Adrenal gland (tissue), 9 donors: ENCODE measurements at regions not wholly inside any gene's neighbourhood (a gene's known extent, or its start where the extent isn't known, plus 50 kb on each side); places are given as distances from the start of the nearest gene placed in this dataset.

Experiments used
- DNase-seq, 7 donors: peaks; one replicate each; pipeline ENCODE4 v3.0.0-alpha.2; 2019 to 2020
- H3K27ac ChIP-seq, 5 donors: fragments of 200-600 bp; sonication (generic) in 4 of 5; 1 replicate in 3 of 5; 2 replicates in 2 of 5; pipeline versions ENCODE4 v1.5.1 to v1.8.0; 2016 to 2020; ENCODE audit warnings: mild to moderate bottlenecking in 1 of 5
- H3K27me3 ChIP-seq: fragments of 200-600 bp; 2 replicates; pipeline ENCODE4 v1.8.0; 2021
- H3K36me3 ChIP-seq, 2 donors: fragments of 200-600 bp; replicated peaks in 1 of 2; 1 replicate in 1 of 2; 2 replicates in 1 of 2; pipeline versions ENCODE4 v1.5.1 to v1.8.0; 2018 to 2022
- H3K4me1 ChIP-seq, 2 donors: fragments of 200-600 bp; replicated peaks in 1 of 2; 1 replicate in 1 of 2; 2 replicates in 1 of 2; pipeline versions ENCODE4 v1.5.1 to v1.8.0; 2018 to 2021
- H3K4me3 ChIP-seq, 4 donors: fragments of 200-600 bp; sonication (generic) in 3 of 4; one replicate each; pipeline ENCODE4 v1.5.1; 2016 to 2018
- H3K9me3 ChIP-seq, 3 donors: fragments of 200-600 bp; sonication (generic) in 1 of 3; replicated peaks in 1 of 3; 1 replicate in 2 of 3; 2 replicates in 1 of 3; pipeline versions ENCODE4 v1.5.1 to v1.8.0; 2016 to 2021
- POLR2A ChIP-seq, 2 donors: fragments of 450-650 bp; IDR thresholded peaks; one replicate each; pipeline ENCODE4 v1.6.1; 2017; ENCODE audit warnings: antibody characterized with exemption in 2 of 2, mild to moderate bottlenecking in 2 of 2, moderate library complexity in 1 of 2
- WGBS, 4 donors: extraction: QIAGEN DNeasy Blood & Tissue Kit in 2 of 4; methylation state at CpG; one replicate each; pipeline versions ENCODE4 v1.1.5 to v1.1.7; 2013 to 2017; 5-methylcytosine and 5-hydroxymethylcytosine counted together
- intact Hi-C, 2 donors: fragments of 100-400 bp; cut with DNase I; formaldehyde crosslinking; loops; one replicate each; pipeline versions ENCODE4 v1.14.1 to v1.15.0; 2022 to 2023
- TF ChIP-seq, protein P1 (sequence below), 6 experiments: fragments of 450-650 bp in 4 of 6; fragments of 200-600 bp in 2 of 6; sonication (generic) in 1 of 6; IDR thresholded peaks; 1 replicate in 5 of 6; 2 replicates in 1 of 6; pipeline versions ENCODE4 v1.5.1 to v1.8.0; 2016 to 2021; ENCODE audit warnings: antibody characterized with exemption in 6 of 6, mild to moderate bottlenecking in 2 of 6, moderate library complexity in 1 of 6
- donor health status: healthy with polysubstance abuse.
- donor health status: Bipolar disorder and iron deficiency.
- donor health status: DM: yes; HTN: yes; CAD: no.
- donor health status: DM: no; HTN: no; CAD: no.
- donor health status: DM: no; HTN: no; CAD: no.

DNA sequence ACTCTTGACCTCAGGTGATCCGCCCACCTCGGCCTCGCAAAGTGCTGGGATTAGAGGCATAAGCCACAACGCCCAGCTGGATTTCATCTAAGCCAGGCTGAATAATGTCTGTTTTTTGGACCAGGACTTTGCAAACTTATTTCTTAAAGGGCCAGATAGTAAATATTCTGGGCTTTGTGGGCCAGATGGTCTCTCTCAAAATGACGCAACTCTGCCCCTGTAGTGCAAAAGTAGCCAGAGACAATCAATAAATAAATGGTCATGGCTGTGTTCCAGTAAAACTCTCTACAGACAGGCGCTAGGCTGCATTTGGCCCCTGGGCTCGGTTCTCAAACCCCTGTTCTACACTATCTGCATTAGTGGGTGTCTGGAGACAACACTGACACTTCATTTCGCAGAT lies 121.9 kb upstream of the CDH13 start:
- H3K9me3 ChIP-seq = no peaks in the 10 kb centered on the region
- peaks cover 6% of the 10 kb centered on the region for H3K27me3 ChIP-seq
- H3K36me3 ChIP-seq = no peaks in the 10 kb centered on the region
- intact Hi-C loops = no loop called here
- no peak for DNase-seq
- H3K27ac ChIP-seq = no peak overlapping the region
- TF ChIP-seq, protein P1, sequence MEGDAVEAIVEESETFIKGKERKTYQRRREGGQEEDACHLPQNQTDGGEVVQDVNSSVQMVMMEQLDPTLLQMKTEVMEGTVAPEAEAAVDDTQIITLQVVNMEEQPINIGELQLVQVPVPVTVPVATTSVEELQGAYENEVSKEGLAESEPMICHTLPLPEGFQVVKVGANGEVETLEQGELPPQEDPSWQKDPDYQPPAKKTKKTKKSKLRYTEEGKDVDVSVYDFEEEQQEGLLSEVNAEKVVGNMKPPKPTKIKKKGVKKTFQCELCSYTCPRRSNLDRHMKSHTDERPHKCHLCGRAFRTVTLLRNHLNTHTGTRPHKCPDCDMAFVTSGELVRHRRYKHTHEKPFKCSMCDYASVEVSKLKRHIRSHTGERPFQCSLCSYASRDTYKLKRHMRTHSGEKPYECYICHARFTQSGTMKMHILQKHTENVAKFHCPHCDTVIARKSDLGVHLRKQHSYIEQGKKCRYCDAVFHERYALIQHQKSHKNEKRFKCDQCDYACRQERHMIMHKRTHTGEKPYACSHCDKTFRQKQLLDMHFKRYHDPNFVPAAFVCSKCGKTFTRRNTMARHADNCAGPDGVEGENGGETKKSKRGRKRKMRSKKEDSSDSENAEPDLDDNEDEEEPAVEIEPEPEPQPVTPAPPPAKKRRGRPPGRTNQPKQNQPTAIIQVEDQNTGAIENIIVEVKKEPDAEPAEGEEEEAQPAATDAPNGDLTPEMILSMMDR (IDR thresholded peaks at IDR 0.05) = no peak
- no peak for TF ChIP-seq POLR2A (IDR thresholded peaks at IDR 0.05)
- no peak overlapping the region for H3K4me3 ChIP-seq
- WGBS, 4 donors = 51 to 69% (median 66%) methylated on average over 8 of the region's 8 CpGs
- H3K4me1 ChIP-seq = no peaks in the 10 kb centered on the region

DNA sequence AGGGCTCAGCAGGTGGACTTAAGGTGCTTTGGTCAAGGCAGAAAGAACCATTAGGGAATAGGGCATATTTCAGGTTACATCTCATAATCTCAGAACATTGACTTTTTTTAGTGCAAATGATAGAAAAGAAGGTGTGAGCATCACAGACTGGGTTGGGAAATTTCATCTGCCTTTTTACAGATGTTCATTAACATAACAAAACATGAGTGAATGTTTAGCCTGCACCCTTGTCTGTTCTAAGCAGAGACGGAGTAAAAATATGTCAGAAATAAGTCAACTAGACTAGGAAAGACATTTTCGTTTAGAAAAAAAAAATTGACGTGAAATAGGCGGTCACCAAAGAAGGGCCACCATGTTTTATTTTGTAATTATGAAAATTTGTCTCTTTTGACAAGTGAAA lies 127.5 kb upstream of the CDH13 start:
- H3K27me3 ChIP-seq = peaks cover 6% of the 10 kb centered on the region
- no peaks in the 10 kb centered on the region for H3K9me3 ChIP-seq
- no peak for DNase-seq
- intact Hi-C loops = no loop called here
- H3K36me3 ChIP-seq = no peaks in the 10 kb centered on the region
- H3K4me1 ChIP-seq = no peaks in the 10 kb centered on the region
- H3K27ac ChIP-seq = no peak overlapping the region
- WGBS, 4 donors = 71 to 81% (median 77%) methylated on average over 4 of the region's 4 CpGs
- H3K4me3 ChIP-seq = no peak overlapping the region
- TF ChIP-seq, protein P1 (IDR thresholded peaks at IDR 0.05) = no peak
- no peak for TF ChIP-seq POLR2A (IDR thresholded peaks at IDR 0.05)

DNA sequence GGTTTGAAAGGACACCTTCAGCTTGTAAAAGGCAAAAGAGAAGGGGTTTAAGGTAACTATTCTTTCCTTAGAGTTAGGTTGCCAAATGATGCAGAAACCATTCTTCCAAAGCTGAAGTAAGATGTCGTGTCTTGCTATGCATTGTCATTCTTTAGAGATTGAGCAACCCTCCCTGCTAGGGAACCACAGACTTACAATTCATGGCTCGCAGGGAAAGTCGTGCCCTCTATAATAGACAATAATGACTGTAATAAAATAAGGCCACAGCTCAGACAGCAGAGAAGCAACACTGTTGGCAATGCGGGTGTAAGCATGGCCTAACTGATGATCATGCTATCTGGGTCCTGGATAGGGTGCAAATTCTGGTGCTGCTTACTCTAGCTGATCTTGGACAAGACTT lies 129.6 kb upstream of the CDH13 start:
- WGBS, 4 donors = 57 to 78% (median 63%) methylated on average over 4 of the region's 4 CpGs
- intact Hi-C loops = no loop called here
- no peaks in the 10 kb centered on the region for H3K9me3 ChIP-seq
- H3K4me1 ChIP-seq = no peaks in the 10 kb centered on the region
- no peaks in the 10 kb centered on the region for H3K36me3 ChIP-seq
- H3K4me3 ChIP-seq = no peak overlapping the region
- TF ChIP-seq POLR2A (IDR thresholded peaks at IDR 0.05) = no peak
- TF ChIP-seq, protein P1 (IDR thresholded peaks at IDR 0.05) = no peak
- H3K27ac ChIP-seq = no peak overlapping the region
- DNase-seq = no peak
- H3K27me3 ChIP-seq = no peaks in the 10 kb centered on the region

DNA sequence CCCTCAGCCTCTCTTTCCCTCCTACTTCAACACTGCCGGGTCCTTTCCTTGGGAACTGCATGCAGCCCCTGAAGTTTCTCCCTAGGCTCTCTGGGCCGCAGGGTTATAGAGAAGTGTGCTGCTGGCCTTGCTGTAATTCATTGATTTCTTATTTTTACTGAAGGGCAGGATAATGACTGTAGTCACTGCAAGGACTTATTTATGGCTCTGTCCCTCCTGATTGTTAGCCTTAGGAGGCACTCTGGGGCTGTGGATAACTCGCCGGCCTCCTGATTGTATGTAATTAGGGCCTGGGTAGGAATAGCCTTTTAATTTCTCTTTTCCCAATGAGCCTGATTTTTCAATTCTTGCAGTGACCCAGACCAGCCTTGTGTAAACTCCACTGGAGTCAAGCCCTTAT lies 138.3 kb upstream of the CDH13 start:
- intact Hi-C loops = no loop called here

More for the DNA sequence above, 138.3 kb upstream of the CDH13 start:
- H3K36me3 ChIP-seq = no peaks in the 10 kb centered on the region
- no peak overlapping the region for H3K4me3 ChIP-seq
- no peaks in the 10 kb centered on the region for H3K4me1 ChIP-seq
- H3K27me3 ChIP-seq = no peaks in the 10 kb centered on the region
- no peaks in the 10 kb centered on the region for H3K9me3 ChIP-seq
- no peak for DNase-seq
- no peak overlapping the region for H3K27ac ChIP-seq
- 69 to 72% (median 69%) methylated on average over 4 of the region's 4 CpGs for WGBS, 4 donors
- TF ChIP-seq POLR2A (IDR thresholded peaks at IDR 0.05) = no peak
- TF ChIP-seq, protein P1 (IDR thresholded peaks at IDR 0.05) = no peak
